HCT116 (cell line): ENCODE measurements at regions not wholly inside any gene's neighbourhood (a gene's known extent, or its start where the extent isn't known, plus 50 kb on each side); places are given as distances from the start of the nearest gene placed in this dataset.

Experiments used
- ATAC-seq: fragments of 200-7000 bp; cut with Tn5 transposase; 2 replicates; pipeline ENCODE4 v1.9.1; 2020; ENCODE audit warnings: mild to moderate bottlenecking, moderate library complexity
- BruUV-seq: library from RNA; stranded (reverse); fragments of 400-500 nt; replicated peaks from 2 replicates; lab custom pipeline; 2021; lab: Mats Ljungman, UMichigan
- CTCF ChIA-PET: fragments of 300-600 bp; sonication (Branson Sonifier 250); formaldehyde crosslinking; loops from one replicate; lab custom pipeline; 2021; ENCODE audit warnings: antibody characterized with exemption; lab: Charles Lee
- POLR2A ChIA-PET: fragments of 300-600, 350-600 bp; sonication (Branson Sonifier 250); formaldehyde crosslinking; loops from one replicate; lab custom pipeline; 2021; ENCODE audit warnings: antibody characterized with exemption; lab: Charles Lee
- RAD21 ChIA-PET, 2 experiments: fragments of 300-600 bp; sonication (Branson Sonifier 250); formaldehyde crosslinking; loops; one replicate each; lab custom pipeline; 2023; ENCODE audit warnings: low total read pairs in 2 of 2; ENCODE audit not compliant: uncharacterized antibody in 2 of 2, unreplicated experiment in 2 of 2, low non-redundant PET in 1 of 2; lab: Charles Lee
- DNase-seq: peaks from one replicate; pipeline ENCODE4 v3.0.0-alpha.2; 2010; ENCODE audit warnings: low read depth, low spot score
- H2AFZ ChIP-seq: fragments of 200-600 bp; shearing (Covaris generic), sonication (generic); 2 replicates; pipeline ENCODE4 v1.6.1; 2017; ENCODE audit warnings: low read depth, mixed run types, mixed read lengths, antibody characterized with exemption, low read length; ENCODE audit not compliant: poor library complexity, severe bottlenecking
- H3K27ac ChIP-seq: 2 replicates; pipeline ENCODE4 v1.5.1; 2012; ENCODE audit warnings: low read depth, low read length
- H3K27me3 ChIP-seq: fragments of 200-600 bp; sonication (generic); 2 replicates; pipeline ENCODE4 v1.6.1; 2016; ENCODE audit warnings: mixed run types, low read length, mixed read lengths; ENCODE audit not compliant: insufficient read depth
- H3K36me3 ChIP-seq, 2 experiments: fragments of 200-500 bp in 1 of 2; fragments of 200-600 bp in 1 of 2; sonication (Bioruptor generic) in 1 of 2; sonication (generic) in 1 of 2; 2 replicates each; pipeline versions ENCODE4 v1.5.1 to v1.6.1; 2014 to 2016; ENCODE audit warnings: low read length in 2 of 2, inconsistent platforms in 1 of 2, mixed read lengths in 1 of 2, mixed run types in 1 of 2; ENCODE audit not compliant: insufficient read depth in 2 of 2, control insufficient read depth in 1 of 2
- H3K4me1 ChIP-seq, 2 experiments: fragments of 200-600 bp in 1 of 2; sonication (generic) in 1 of 2; 2 replicates each; pipeline versions ENCODE4 v1.5.1 to v1.6.1; 2012 to 2017; ENCODE audit warnings: low read length in 2 of 2, inconsistent platforms in 1 of 2, mild to moderate bottlenecking in 1 of 2, mixed read lengths in 1 of 2, mixed run types in 1 of 2, moderate library complexity in 1 of 2; ENCODE audit not compliant: insufficient read depth in 2 of 2, control insufficient read depth in 1 of 2
- H3K4me2 ChIP-seq: fragments of 200-600 bp; sonication (generic); 2 replicates; pipeline ENCODE4 v1.6.1; 2017; ENCODE audit warnings: mixed run types, low read length, mixed read lengths
- H3K4me3 ChIP-seq, 2 experiments: fragments of 200-600 bp in 1 of 2; sonication (generic) in 1 of 2; replicated peaks in 1 of 2; 2 replicates each; pipeline ENCODE4 v1.5.1; 2011 to 2016; ENCODE audit warnings: low read length in 2 of 2, control low read depth in 1 of 2, low read depth in 1 of 2, mild to moderate bottlenecking in 1 of 2, mixed read lengths in 1 of 2, mixed run types in 1 of 2
- H3K79me2 ChIP-seq: fragments of 200-600 bp; sonication (generic); 2 replicates; pipeline ENCODE4 v1.6.1; 2017; ENCODE audit warnings: mild to moderate bottlenecking, mixed run types, low read length, moderate library complexity, mixed read lengths; ENCODE audit not compliant: insufficient read depth
- H3K9ac ChIP-seq: fragments of 200-600 bp; sonication (generic); 2 replicates; pipeline ENCODE4 v1.6.1; 2016; ENCODE audit warnings: low read length, mixed read lengths
- H3K9me2 ChIP-seq: fragments of 200-600 bp; sonication (generic), shearing (Covaris generic); 2 replicates; pipeline ENCODE4 v1.6.1; 2017; ENCODE audit warnings: mixed run types, mild to moderate bottlenecking, moderate library complexity; ENCODE audit not compliant: insufficient read depth
- H3K9me3 ChIP-seq, 2 experiments: fragments of 200-500 bp in 1 of 2; fragments of 200-600 bp in 1 of 2; sonication (Bioruptor generic) in 1 of 2; sonication (generic) in 1 of 2; 2 replicates each; pipeline ENCODE4 v1.6.1; 2014 to 2017; ENCODE audit warnings: low read length in 2 of 2, mixed read lengths in 2 of 2, inconsistent platforms in 1 of 2, low read depth in 1 of 2, mild to moderate bottlenecking in 1 of 2, mixed run types in 1 of 2, moderate library complexity in 1 of 2; ENCODE audit not compliant: control insufficient read depth in 1 of 2, insufficient read depth in 1 of 2
- H4K20me1 ChIP-seq: fragments of 200-600 bp; sonication (generic), shearing (Covaris generic); 2 replicates; pipeline ENCODE4 v1.6.1; 2017; ENCODE audit warnings: mixed run types, mild to moderate bottlenecking, moderate library complexity; ENCODE audit not compliant: insufficient read depth
- EGR1 ChIP-seq: IDR thresholded peaks from 2 replicates; pipeline ENCODE4 v1.6.1; 2012; ENCODE audit warnings: low read depth
- EZH2phosphoT487 ChIP-seq: fragments of 200-600 bp; IDR thresholded peaks from 2 replicates; pipeline ENCODE4 v1.6.1; 2018; ENCODE audit warnings: antibody characterized with exemption, borderline replicate concordance
- FOSL1 ChIP-seq: IDR thresholded peaks from 2 replicates; pipeline ENCODE4 v1.6.1; 2012; ENCODE audit warnings: low read depth
- JUND ChIP-seq: IDR thresholded peaks from 2 replicates; pipeline ENCODE4 v1.6.1; 2012
- MAX ChIP-seq: IDR thresholded peaks from 2 replicates; pipeline ENCODE4 v1.6.1; 2012
- POLR2A ChIP-seq: IDR thresholded peaks from 2 replicates; pipeline ENCODE4 v1.7.0; 2011; ENCODE audit warnings: borderline replicate concordance; ENCODE audit not compliant: insufficient read depth, insufficient read length; ENCODE audit errors: extremely low read depth
- POLR2AphosphoS5 ChIP-seq: IDR thresholded peaks from 2 replicates; pipeline ENCODE4 v1.6.1; 2011; ENCODE audit warnings: mild to moderate bottlenecking, low read depth, low read length, moderate library complexity
- REST ChIP-seq: IDR thresholded peaks from 2 replicates; pipeline ENCODE4 v1.6.1; 2012; ENCODE audit warnings: low read depth
- SP1 ChIP-seq: IDR thresholded peaks from 2 replicates; pipeline ENCODE4 v1.6.1; 2012; ENCODE audit warnings: low read depth
- SRF ChIP-seq: IDR thresholded peaks from 2 replicates; pipeline ENCODE4 v1.6.1; 2012; ENCODE audit warnings: low read depth
- TCF7L2 ChIP-seq: IDR thresholded peaks from 2 replicates; pipeline ENCODE4 v1.7.0; 2011; ENCODE audit warnings: borderline replicate concordance, inconsistent platforms; ENCODE audit not compliant: insufficient read depth, insufficient read length; ENCODE audit errors: extremely low read depth
- ZNF274 ChIP-seq: fragments of 200-500 bp; sonication (Bioruptor generic); IDR thresholded peaks from 2 replicates; pipeline ENCODE4 v1.6.1; 2014; ENCODE audit warnings: mild to moderate bottlenecking, low read depth, low read length, inconsistent platforms
- intact Hi-C: fragments of 100-400 bp; cut with micrococcal nuclease; formaldehyde crosslinking; loops from 2 replicates; pipeline ENCODE4 v1.10.0; 2022

- Histone ChIP-seq H3K4me3 (no peak overlapping the region), H3K4me1 (peaks cover 0 to 6% of the 10 kb centered on the region in 2 experiments; a peak in 1 of 4 replicates), H3K27me3 (no peaks in the 10 kb centered on the region), H3K9me3 (no peaks in the 10 kb centered on the region), H3K27ac (no peak overlapping the region), H3K9ac (no peak overlapping the region), H3K9me2 (no peaks in the 10 kb centered on the region), H2AFZ (no peak overlapping the region), H4K20me1 (no peaks in the 10 kb centered on the region), H3K79me2 (no peaks in the 10 kb centered on the region), H3K36me3 (no peaks in the 10 kb centered on the region), H3K4me2 (no peak overlapping the region)
- BruUV-seq, result no TSS peak
- DNase-seq, result no peak
- intact Hi-C loops, result no loop called here
- ATAC-seq, result no peak
- ChIA-PET POLR2A (no interaction called here), RAD21 (no interaction called here), CTCF (no interaction called here)
- no peak for TF ChIP-seq SRF
- TF ChIP-seq REST, result no peak
- TF ChIP-seq MAX, result no peak
- TF ChIP-seq FOSL1, result no peak
- no peak for TF ChIP-seq EGR1
- TF ChIP-seq TCF7L2, result no peak
- TF ChIP-seq JUND, result no peak
- TF ChIP-seq POLR2AphosphoS5, result no peak
- no peak for TF ChIP-seq SP1
- no peak for TF ChIP-seq ZNF274
- TF ChIP-seq POLR2A, result no peak
- no peak for TF ChIP-seq EZH2phosphoT487
Observed at GRCh38 chr11:119538753-119539152, 115.8 kb upstream of the THY1 start.
